GM23338 (cell line): ENCODE measurements at regions not wholly inside any gene's neighbourhood (a gene's known extent, or its start where the extent isn't known, plus 50 kb on each side); places are given as distances from the start of the nearest gene placed in this dataset.
A peak's percentile ranks its signal among the peaks of the same experiment; 100 is the strongest.

ENCODE experiments used
- ATAC-seq: fragments of 200-7000 bp; cut with Tn5 transposase; 3 replicates; pipeline ENCODE4 v1.9.1; 2020
- DNase-seq: peaks from one replicate; pipeline ENCODE4 v3.0.0-alpha.2; 2015; ENCODE audit warnings: low spot score
- H2AFZ ChIP-seq: fragments of 200-600 bp; sonication (generic); 2 replicates; pipeline ENCODE4 v1.8.0; 2016; ENCODE audit warnings: antibody characterized with exemption, mild to moderate bottlenecking, moderate library complexity
- H3F3A ChIP-seq: fragments of 200-600 bp; sonication (generic); replicated peaks from 2 replicates; pipeline ENCODE4 v1.8.0; 2017; ENCODE audit warnings: antibody characterized with exemption, mixed run types, low read depth
- H3K27ac ChIP-seq: fragments of 200-600 bp; sonication (generic); 2 replicates; pipeline ENCODE4 v1.6.1; 2016; ENCODE audit warnings: low read depth
- H3K27me3 ChIP-seq: fragments of 200-600 bp; sonication (generic); 2 replicates; pipeline ENCODE4 v1.8.0; 2016; ENCODE audit warnings: mild to moderate bottlenecking, mixed run types, moderate library complexity; ENCODE audit not compliant: insufficient read depth
- H3K36me3 ChIP-seq: fragments of 200-600 bp; sonication (generic); 2 replicates; pipeline ENCODE4 v1.8.0; 2016; ENCODE audit warnings: mild to moderate bottlenecking; ENCODE audit not compliant: insufficient read depth
- H3K4me1 ChIP-seq: fragments of 200-600 bp; sonication (generic); 2 replicates; pipeline ENCODE4 v1.8.0; 2016; ENCODE audit warnings: mild to moderate bottlenecking, moderate library complexity; ENCODE audit not compliant: insufficient read depth
- H3K4me2 ChIP-seq: fragments of 200-600 bp; sonication (generic); 2 replicates; pipeline ENCODE4 v1.7.1; 2017; ENCODE audit warnings: mixed run types
- H3K4me3 ChIP-seq: fragments of 200-600 bp; sonication (generic); 2 replicates; pipeline ENCODE4 v1.6.1; 2016; ENCODE audit warnings: mixed run types
- H3K79me2 ChIP-seq: fragments of 200-600 bp; sonication (generic); replicated peaks from 2 replicates; pipeline ENCODE4 v1.8.0; 2017; ENCODE audit warnings: mild to moderate bottlenecking; ENCODE audit not compliant: insufficient read depth
- H3K9me2 ChIP-seq: fragments of 200-600 bp; sonication (generic); 2 replicates; pipeline ENCODE4 v1.8.0; 2017; ENCODE audit not compliant: insufficient read depth
- H4K20me1 ChIP-seq: fragments of 200-600 bp; sonication (generic); replicated peaks from 2 replicates; pipeline ENCODE4 v1.8.0; 2017; ENCODE audit warnings: mild to moderate bottlenecking; ENCODE audit not compliant: insufficient read depth
- H3K27ac Mint-ChIP-seq: 2 replicates; pipeline ENCODE4 v1.8.0; 2020; ENCODE audit warnings: inconsistent platforms, mild to moderate bottlenecking, moderate library complexity, mixed read lengths
- H3K27me3 Mint-ChIP-seq: 3 replicates; pipeline ENCODE4 v1.8.0; 2022; ENCODE audit warnings: low read depth, mild to moderate bottlenecking, moderate library complexity, mixed read lengths, inconsistent platforms; ENCODE audit not compliant: insufficient read depth, poor library complexity
- H3K36me3 Mint-ChIP-seq: 3 replicates; pipeline ENCODE4 v1.8.0; 2021; ENCODE audit warnings: low read depth, mild to moderate bottlenecking, inconsistent platforms, moderate library complexity, mixed read lengths
- H3K4me1 Mint-ChIP-seq: 3 replicates; pipeline ENCODE4 v1.8.0; 2020; ENCODE audit warnings: mild to moderate bottlenecking, inconsistent platforms, mixed read lengths
- H3K4me3 Mint-ChIP-seq: 3 replicates; pipeline ENCODE4 v1.8.0; 2021; ENCODE audit warnings: moderate library complexity, mild to moderate bottlenecking, inconsistent platforms, mixed read lengths
- H3K9me3 Mint-ChIP-seq: 3 replicates; pipeline ENCODE4 v1.8.0; 2020; ENCODE audit warnings: moderate library complexity, mild to moderate bottlenecking, inconsistent platforms, mixed read lengths
- CREB1 ChIP-seq: fragments of 250-450 bp; sonication (Bioruptor Pico); IDR thresholded peaks from 2 replicates; pipeline ENCODE4 v1.5.0; 2020; ENCODE audit warnings: low read depth, mild to moderate bottlenecking, moderate library complexity
- CTCF ChIP-seq, 2 experiments: fragments of 200-600 bp in 1 of 2; sonication (generic) in 1 of 2; conservative IDR thresholded peaks; 2 replicates each; pipeline versions ENCODE4 v1.5.1 to v1.6.1; 2016 to 2017; ENCODE audit warnings: antibody characterized with exemption in 2 of 2, low read depth in 2 of 2, mild to moderate bottlenecking in 2 of 2, moderate library complexity in 1 of 2
- EZH2 ChIP-seq: fragments of 200-600 bp; sonication (generic); IDR thresholded peaks from one replicate; pipeline ENCODE4 v1.8.0; 2017; ENCODE audit warnings: antibody characterized with exemption, mild to moderate bottlenecking, low read depth; ENCODE audit not compliant: unreplicated experiment
- EZH2phosphoT487 ChIP-seq: fragments of 200-600 bp; sonication (generic); IDR thresholded peaks from one replicate; pipeline ENCODE4 v1.8.1; 2018; ENCODE audit warnings: antibody characterized with exemption; ENCODE audit not compliant: unreplicated experiment
- JUNB ChIP-seq: IDR thresholded peaks from one replicate; pipeline ENCODE4 v1.6.1; 2016; ENCODE audit warnings: antibody characterized with exemption; ENCODE audit not compliant: unreplicated experiment
- NANOG ChIP-seq: IDR thresholded peaks from 2 replicates; pipeline ENCODE4 v1.6.1; 2016; ENCODE audit warnings: antibody characterized with exemption, borderline replicate concordance
- POLR2AphosphoS5 ChIP-seq: IDR thresholded peaks from 2 replicates; pipeline ENCODE4 v1.6.1; 2016; ENCODE audit warnings: antibody characterized with exemption, low read depth
- REST ChIP-seq: IDR thresholded peaks from one replicate; pipeline ENCODE4 v1.6.1; 2018; ENCODE audit warnings: antibody characterized with exemption; ENCODE audit not compliant: unreplicated experiment
- STAT1 ChIP-seq: IDR thresholded peaks from one replicate; pipeline ENCODE4 v1.6.1; 2016; ENCODE audit warnings: antibody characterized with exemption; ENCODE audit not compliant: unreplicated experiment
- ZNF114 ChIP-seq: fragments of 250-450 bp; sonication (Bioruptor Pico); IDR thresholded peaks from 2 replicates; pipeline ENCODE4 v1.5.0; 2020; ENCODE audit warnings: mild to moderate bottlenecking, moderate library complexity
- ZNF331 ChIP-seq: fragments of 250-450 bp; sonication (Bioruptor Pico); IDR thresholded peaks from 2 replicates; pipeline ENCODE4 v1.5.0; 2020; ENCODE audit warnings: low read depth, mild to moderate bottlenecking, moderate library complexity
- ZNF462 ChIP-seq: fragments of 250-450 bp; sonication (Bioruptor Pico); IDR thresholded peaks from 2 replicates; pipeline ENCODE4 v1.5.0; 2020; ENCODE audit warnings: mild to moderate bottlenecking, moderate library complexity
- TF ChIP-seq, protein P1 (sequence below): IDR thresholded peaks from 2 replicates; pipeline ENCODE4 v1.6.1; 2016; ENCODE audit warnings: antibody characterized with exemption

DNA sequence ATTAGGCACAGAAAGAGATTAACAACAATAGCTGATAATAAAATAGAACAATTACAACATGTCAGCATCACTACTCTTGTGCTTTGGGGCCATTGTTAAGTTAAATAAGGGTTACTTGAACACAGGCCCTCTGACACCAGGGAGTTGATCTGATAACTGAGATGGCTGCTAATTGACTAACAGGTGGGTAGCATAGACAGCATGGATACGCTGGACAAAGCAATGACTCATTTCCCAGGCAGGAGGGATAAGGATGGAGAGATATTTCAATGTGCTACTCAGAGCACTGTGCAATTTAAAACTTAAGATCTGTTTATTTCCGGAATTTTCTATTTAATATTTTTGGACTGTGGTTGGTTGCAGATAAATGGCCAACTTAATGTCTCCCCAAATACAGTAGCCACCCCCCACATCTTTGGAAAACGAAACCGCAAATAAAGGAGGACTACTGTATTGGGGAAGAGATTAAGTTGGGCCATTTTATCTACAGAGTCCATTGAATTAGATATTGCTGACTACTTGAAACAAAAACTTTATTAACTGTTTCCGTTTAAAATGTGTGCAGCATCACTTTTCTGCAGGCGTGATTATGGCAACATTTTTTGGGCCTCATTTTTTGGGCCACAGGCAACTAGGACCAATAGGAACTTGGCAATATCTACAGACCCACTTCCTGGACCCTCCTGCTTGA is 200.6 kb upstream of the KLF3 start:
- DNase-seq: no peak
- no peak overlapping the region for H3K27ac ChIP-seq
- no peaks in the 10 kb centered on the region for H3K27me3 Mint-ChIP-seq
- no peaks in the 10 kb centered on the region for H4K20me1 ChIP-seq
- no peak for ATAC-seq
- H3K4me3 Mint-ChIP-seq: no peak overlapping the region
- peaks cover 5% of the 10 kb centered on the region; the same call in 1 of the 2 replicates for H3K9me2 ChIP-seq
- no peak overlapping the region for H3K4me2 ChIP-seq
- no peaks in the 10 kb centered on the region for H3K4me1 Mint-ChIP-seq
- H3K9me3 Mint-ChIP-seq: peaks cover 17% of the 10 kb centered on the region
- H3K36me3 Mint-ChIP-seq: peaks cover 7% of the 10 kb centered on the region; the same call in 2 of the 3 replicates
- H3K36me3 ChIP-seq: no peaks in the 10 kb centered on the region
- no peaks in the 10 kb centered on the region for H3F3A ChIP-seq
- no peak overlapping the region for H3K4me3 ChIP-seq
- TF ChIP-seq EZH2 (no peak), POLR2AphosphoS5 (no peak), CTCF (conservative IDR thresholded peaks at IDR 0.05; ENCODE audit: low read depth in 2 of 2) (no peak), ZNF331 (CRISPR knock-in tag) (no peak), JUNB (no peak), ZNF114 (no peak), REST (no peak), EZH2phosphoT487 (no peak), NANOG (no peak), ZNF462 (CRISPR knock-in tag) (no peak), STAT1 (no peak), CREB1 (CRISPR knock-in tag) (no peak)
- TF ChIP-seq, protein P1, sequence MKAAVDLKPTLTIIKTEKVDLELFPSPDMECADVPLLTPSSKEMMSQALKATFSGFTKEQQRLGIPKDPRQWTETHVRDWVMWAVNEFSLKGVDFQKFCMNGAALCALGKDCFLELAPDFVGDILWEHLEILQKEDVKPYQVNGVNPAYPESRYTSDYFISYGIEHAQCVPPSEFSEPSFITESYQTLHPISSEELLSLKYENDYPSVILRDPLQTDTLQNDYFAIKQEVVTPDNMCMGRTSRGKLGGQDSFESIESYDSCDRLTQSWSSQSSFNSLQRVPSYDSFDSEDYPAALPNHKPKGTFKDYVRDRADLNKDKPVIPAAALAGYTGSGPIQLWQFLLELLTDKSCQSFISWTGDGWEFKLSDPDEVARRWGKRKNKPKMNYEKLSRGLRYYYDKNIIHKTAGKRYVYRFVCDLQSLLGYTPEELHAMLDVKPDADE: no peak
- H3K27ac Mint-ChIP-seq: no peak overlapping the region
- no peaks in the 10 kb centered on the region for H3K79me2 ChIP-seq
- peak overlapping the region; percentile 52; the same call in 1 of the 2 replicates for H2AFZ ChIP-seq
- H3K4me1 ChIP-seq: no peaks in the 10 kb centered on the region
- no peaks in the 10 kb centered on the region for H3K27me3 ChIP-seq
